ENCODE measurements at regions not wholly inside any gene's neighbourhood (a gene's known extent, or its start where the extent isn't known, plus 50 kb on each side); places are given as distances from the start of the nearest gene placed in this dataset.

- no peaks in the 10 kb centered on the region for H3K36me3 ChIP-seq
- H3K27ac ChIP-seq: peak overlapping the region; percentile 93 to 98
- no peaks in the 10 kb centered on the region for H3K9me3 ChIP-seq
- peak overlapping the region; percentile 57 to 79 for H3K4me3 ChIP-seq
- DNase-seq: peak in 1 of 2 donors; percentile 24
- no peaks in the 10 kb centered on the region for H3K27me3 ChIP-seq
- intact Hi-C loops (cut with DNase I; ENCODE audit: low total_unique reads): no loop called here
- TF ChIP-seq CTCF (IDR thresholded peaks at IDR 0.05): no peak
- H3K4me1 ChIP-seq: no peaks in the 10 kb centered on the region
Observed at GRCh38 chr3:11717768-11718636, 74.3 kb upstream of the VGLL4 start.

- Histone ChIP-seq H3K36me3 (no peaks in the 10 kb centered on the region), H3K27me3 (no peaks in the 10 kb centered on the region), H3K9me3 (no peaks in the 10 kb centered on the region), H3K27ac (peak overlapping the region; percentile 93 to 98), H3K4me3 (peak overlapping the region in 1 of 2 donors; percentile 79), H3K4me1 (no peaks in the 10 kb centered on the region)
- no peak for TF ChIP-seq CTCF (IDR thresholded peaks at IDR 0.05)
- TF ChIP-seq POLR2A (IDR thresholded peaks at IDR 0.05): no peak
- no peak for DNase-seq
- intact Hi-C loops (cut with DNase I; ENCODE audit: low total_unique reads): no loop called here
Observed at GRCh38 chr3:11717301-11717700, 73.6 kb upstream of the VGLL4 start.

- Histone ChIP-seq H3K4me1 (no peaks in the 10 kb centered on the region), H3K27me3 (no peaks in the 10 kb centered on the region), H3K9me3 (no peaks in the 10 kb centered on the region), H3K4me3 (no peak overlapping the region), H3K27ac (peak overlapping the region; percentile 93 to 98), H3K36me3 (no peaks in the 10 kb centered on the region)
- no peak for DNase-seq
- intact Hi-C loops (cut with DNase I; ENCODE audit: low total_unique reads): no loop called here
- no peak for TF ChIP-seq POLR2A (IDR thresholded peaks at IDR 0.05)
- TF ChIP-seq CTCF (IDR thresholded peaks at IDR 0.05): no peak
Observed at GRCh38 chr3:11716573-11717290, 73.0 kb upstream of the VGLL4 start.

- intact Hi-C loops (cut with DNase I; ENCODE audit: low total_unique reads): no loop called here
- H3K27ac ChIP-seq: no peak overlapping the region
Observed at GRCh38 chr3:11713171-11713570, 69.5 kb upstream of the VGLL4 start.

More at GRCh38 chr3:11713171-11713570, 69.5 kb upstream of the VGLL4 start:
- no peak for TF ChIP-seq CTCF (IDR thresholded peaks at IDR 0.05)
- TF ChIP-seq POLR2A (IDR thresholded peaks at IDR 0.05): no peak
- H3K4me1 ChIP-seq: no peaks in the 10 kb centered on the region
- DNase-seq: no peak
- H3K9me3 ChIP-seq: no peaks in the 10 kb centered on the region
- no peak overlapping the region for H3K4me3 ChIP-seq
- H3K36me3 ChIP-seq: no peaks in the 10 kb centered on the region
- H3K27me3 ChIP-seq: no peaks in the 10 kb centered on the region
